Inflammatory macrophage treated with lipopolysaccharide for 1 hour (primary cell): ENCODE measurements at regions not wholly inside any gene's neighbourhood (a gene's known extent, or its start where the extent isn't known, plus 50 kb on each side); places are given as distances from the start of the nearest gene placed in this dataset.

Experiments used
- DNase-seq, 2 donors: peaks; one replicate each; pipeline ENCODE4 v3.0.0-alpha.2; 2020 to 2022

DNA sequence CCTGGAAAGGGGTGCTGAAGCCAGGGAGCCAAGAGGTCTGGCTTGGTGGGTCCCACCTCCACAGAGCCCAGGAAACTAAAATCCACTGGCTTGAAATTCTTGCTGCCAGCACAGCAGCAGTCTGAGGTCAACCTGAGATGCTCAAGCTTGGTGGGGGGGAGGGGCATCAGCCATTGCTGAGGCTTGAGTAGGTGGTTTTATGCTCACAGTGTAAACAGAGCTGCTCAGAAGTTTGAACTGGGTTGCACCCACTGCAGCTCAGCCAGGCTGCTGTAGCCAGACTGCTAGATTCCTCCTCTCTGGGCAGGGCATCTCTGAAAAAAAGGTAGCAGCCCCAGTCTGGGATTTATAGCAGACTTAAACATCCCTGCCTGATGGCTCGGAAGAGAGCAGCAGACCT lies 55.5 kb upstream of the FBXL17 start:
- no peak for DNase-seq

GRCh38 chr5:108436696-108437095 lies 54.8 kb upstream of the FBXL17 start:
- no peak for DNase-seq

- DNase-seq, result no peak
These were observed 51.7 kb upstream of the FBXL17 start for GRCh38 chr5:108433600-108433999.

DNA sequence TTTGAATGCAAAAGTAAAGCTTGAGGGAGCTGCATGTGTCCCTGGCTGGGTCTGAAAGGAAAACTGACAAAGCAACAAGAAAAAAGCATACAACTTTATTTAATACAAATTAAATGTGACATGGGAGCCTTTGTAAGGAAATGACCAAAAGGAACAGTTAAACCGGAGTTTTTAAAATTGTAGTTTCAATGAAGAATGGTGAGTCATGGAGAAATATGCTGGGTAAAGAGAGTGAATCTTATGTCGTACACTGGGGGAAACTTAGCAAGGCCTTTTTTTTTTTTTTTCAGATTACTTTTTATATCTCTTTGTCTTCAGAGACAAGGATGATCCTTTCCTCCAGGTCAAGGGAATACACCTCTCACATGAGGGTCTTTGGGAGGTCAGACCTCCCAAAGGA lies 50.1 kb upstream of the FBXL17 start:
- no peak for DNase-seq
